SKM-1 (cell line): ENCODE measurements at regions not wholly inside any gene's neighbourhood (a gene's known extent, or its start where the extent isn't known, plus 50 kb on each side); places are given as distances from the start of the nearest gene placed in this dataset.

ENCODE experiments used
- DNase-seq: peaks from one replicate; lab custom pipeline; 2025; ENCODE audit not compliant: unreplicated experiment; lab: John Stamatoyannopoulos, UW

DNA sequence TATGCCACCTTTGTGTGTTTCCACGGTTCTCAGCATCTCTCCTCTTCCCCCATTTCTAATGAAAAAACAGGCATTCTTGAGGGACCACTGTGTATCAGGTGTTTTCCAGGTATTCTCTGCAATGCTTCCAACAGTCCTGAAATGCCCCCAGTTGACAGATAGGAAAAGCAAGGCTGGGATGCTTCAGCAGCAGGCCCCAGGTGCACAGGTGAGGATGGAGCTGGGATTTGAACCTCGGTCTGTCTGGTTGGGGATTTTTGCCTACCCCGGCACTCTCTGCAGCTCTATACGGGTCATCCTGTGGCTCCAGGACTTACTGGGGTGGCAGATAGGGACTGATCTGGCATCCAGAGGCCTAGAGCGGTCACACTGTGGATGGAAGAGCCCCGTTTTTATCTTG is 180.5 kb upstream of the GSE1 start:
- no peak for DNase-seq

DNA sequence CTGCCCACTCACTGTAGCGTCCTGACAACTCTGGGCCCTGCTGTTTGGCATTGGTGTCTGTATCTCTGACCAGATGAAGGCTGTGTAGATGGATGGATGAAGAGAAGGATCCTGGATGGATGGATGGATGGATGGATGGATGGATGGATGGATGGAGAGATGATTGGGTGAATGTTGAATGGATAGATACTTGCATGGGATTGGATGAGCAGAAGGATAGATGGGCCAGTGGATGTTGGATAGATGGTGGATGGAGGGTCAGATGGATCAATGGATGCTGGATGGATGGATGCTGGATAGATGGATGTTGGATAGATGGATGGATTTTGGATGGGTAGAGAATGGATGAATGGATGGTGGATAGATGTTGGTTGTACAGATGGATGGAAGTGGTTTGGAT is 179.6 kb upstream of the GSE1 start:
- no peak for DNase-seq

DNA sequence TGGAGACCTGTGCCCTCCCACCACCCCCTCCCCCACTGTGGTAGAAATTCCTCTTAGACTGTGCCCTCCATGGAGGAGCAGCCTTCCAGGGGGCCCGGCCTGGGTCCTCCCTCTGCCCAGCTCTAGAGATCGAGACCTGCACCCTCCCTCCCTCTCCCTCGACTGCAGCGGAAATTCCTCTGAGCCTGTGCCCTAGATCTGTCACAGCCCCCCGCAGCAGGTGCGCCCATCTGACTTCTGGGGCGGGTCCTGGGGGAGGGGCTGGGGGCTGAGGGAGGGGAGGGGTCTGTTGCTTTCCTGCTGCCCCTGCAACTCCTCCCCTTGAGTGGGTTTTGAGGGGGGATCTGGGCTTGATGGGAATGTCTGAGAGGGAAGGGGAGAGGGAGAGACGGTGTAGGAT is 177.8 kb upstream of the GSE1 start:
- DNase-seq = no peak

DNA sequence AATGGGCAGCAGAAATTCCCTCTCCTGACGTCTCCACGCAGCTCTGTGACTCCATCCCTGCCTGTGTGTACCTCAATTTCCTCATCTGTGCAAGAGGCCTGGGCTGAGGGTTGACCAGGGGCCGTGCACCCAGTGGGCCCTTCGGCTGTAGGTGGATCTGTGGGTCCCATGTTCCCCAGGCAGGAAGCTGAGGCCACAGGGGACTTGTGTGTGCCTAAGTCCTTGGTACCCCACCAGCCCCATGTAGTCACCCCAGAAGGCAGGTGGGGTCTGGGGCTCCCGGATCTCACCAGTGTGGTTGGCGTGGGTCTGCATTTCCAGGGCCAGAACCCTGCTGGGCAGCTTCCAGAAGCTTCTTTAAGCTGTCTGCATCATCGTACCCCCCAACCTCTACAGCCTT is 177.4 kb upstream of the GSE1 start:
- DNase-seq = no peak

DNA sequence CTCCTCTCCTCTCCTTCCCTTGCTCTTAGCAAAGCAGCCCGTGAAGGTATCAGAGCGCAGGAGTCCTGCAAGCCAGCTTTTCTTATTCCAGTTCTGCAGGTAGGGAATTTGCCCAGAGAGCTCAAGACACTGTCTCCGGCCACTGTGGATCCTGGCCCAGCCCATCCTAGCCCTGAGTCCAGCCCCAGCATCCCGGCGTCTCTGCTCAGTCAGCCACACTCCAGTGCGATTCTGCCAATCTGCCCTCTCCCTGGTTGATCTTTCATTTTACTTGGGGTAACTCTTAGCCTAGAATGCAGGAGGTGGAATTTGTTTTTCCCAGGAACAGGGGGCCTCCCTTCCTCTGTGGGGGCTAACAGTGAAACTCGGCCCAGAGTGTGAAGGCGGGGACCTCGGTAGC is 176.9 kb upstream of the GSE1 start:
- DNase-seq = no peak

DNA sequence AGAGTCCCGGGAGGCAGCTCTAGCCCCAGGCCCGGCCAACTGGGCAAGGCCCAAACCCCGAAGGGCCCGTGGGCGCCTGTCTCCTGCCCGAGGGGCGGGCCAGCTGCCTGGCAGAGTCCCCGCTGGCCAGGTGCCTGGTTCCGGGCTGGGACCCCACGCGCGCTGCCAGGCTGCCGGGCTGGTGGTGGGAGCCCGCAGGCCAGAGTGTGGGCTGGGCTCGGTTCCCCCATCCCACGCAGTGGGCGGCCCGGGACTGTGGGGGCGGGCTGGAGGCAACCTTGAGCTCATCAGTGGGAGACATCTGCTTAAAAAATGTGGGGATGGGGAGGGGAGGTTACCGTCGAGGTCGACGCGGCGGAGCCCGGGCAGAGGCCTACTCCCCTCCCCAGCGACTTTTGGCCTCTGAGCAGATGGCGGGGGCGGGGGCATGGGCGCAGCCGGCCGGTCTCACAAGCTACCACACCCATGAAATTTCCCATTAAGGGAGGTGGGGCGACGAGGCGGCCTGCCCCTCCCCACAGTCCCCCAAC is 176.4 kb upstream of the GSE1 start:
- no peak for DNase-seq

DNA sequence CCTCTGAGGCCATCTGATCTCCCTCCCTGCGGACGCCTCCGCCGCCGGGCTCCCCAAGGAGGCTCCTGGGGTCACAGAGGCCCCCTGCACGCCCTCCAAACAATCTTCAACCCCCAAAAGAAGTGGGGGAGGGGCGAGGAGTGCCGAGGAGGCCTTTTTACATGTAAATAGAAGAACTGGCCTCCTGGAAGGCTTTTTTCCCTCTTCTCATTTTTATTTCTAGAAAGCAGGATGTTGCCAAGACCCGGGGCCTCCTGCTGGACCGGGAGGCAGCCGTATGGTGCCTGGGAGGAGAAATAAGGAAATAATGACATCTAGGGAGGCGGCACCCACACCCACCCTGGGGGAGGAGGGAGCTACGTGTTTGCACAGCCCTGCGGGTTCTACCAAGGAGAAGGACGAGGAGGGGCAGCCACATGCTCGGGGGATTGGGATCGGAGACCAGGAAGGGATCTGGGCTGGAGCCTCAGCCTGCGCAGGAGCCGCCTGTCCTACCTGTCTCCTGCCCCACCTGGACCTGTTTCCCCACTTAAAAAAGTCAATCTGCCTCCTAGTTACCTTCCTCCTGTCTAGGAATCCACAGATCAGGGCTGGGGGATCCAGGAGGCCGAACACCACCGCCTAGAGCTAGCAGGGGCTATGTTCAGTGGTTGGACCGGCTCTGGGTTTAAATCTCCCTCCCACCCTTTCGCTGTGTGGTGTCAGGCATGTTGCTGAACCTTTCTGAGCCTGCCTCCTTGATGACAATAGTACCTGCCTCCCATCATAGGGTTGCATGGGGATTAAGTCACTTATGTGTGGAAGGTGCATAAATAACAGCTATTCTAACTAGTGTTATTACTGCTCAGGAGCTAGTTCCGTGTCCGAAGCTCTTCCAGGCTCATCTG is 175.7 kb upstream of the GSE1 start:
- no peak for DNase-seq

DNA sequence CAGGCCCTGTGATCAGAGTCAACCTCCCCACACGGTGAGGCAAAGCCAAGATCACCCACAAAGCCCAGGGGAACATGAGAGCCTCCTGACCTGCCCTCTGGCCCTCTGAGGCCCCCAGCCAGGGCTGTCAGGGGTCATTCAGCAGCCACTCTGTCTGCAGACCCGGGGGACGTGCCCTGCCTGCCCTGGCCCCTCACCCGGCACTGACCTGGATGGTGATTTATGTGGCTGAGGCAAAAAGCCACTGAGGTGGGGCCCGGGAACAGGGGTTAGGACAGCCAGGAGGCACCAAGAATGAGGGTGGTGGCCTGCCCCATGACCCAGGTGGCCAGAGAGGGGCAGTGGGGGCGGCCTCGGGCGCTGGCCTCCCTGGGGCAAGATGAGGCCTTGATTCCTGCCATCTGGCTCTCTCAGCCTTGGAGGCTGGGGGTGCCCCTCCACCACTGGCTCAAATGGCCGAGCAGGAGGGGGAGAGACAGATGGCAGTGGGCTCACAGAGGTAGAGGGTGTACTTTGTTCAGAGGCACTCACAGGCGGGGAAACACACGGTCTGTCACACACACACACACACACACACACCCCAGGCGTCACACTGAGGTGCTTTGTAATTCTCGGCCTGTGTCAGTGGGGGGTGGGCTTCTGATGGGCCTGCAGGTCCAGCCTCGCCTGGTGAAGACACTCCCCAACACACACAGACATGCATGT is 174.0 kb upstream of the GSE1 start:
- DNase-seq = no peak

DNA sequence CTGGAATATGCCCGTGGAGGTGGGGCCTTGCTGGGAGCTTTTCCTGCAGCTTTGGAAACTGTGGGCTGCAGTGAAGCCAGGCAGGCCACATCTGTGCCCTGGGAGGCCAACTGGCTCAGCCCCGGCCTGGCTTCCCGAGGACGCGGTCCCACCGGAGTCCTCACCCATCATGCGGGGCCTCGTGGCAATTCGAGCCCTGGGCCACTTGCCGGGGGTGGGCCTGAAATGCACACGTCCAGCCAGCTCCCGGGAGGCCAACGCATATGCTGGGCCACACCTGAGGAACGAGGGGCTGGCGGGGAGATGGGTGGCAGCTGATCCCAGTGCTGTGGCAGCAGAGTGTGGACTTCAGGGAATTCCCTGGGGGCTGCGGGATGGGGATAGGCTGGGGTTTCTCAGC is 172.4 kb upstream of the GSE1 start:
- no peak for DNase-seq

DNA sequence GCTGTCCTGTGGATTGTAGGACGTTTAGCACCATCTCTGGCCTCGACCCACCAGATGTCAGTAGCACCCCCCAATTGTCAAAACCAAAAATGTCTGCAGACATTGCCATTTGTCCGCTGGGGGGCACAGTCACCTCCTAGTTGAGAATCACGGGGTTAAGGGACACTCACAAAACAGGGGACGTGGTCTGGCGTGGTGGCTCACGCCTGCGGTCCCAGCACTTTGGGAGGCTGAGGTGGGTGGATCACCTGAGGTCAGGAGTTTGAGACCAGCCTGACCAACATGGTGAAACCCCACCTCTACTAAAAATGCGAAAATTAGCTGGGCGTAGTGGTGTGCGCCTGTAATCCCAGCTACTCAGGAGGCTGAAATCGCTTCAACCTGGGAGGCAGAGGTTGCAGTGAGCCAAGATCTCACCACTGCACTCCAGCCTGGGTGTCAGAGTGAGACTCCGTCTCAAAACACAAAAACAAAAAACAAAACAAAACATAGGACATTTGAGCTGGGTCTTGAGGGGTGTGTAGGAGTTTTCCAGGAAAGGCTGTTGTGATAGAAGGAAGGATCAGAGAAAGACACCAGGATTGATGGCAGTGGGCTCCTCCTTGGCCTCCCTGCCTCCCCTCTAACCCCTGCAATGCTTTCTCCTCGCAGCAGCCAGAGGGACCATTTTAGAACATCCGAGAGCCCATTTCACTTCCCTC is 171.8 kb upstream of the GSE1 start:
- peak; percentile 34 for DNase-seq

DNA sequence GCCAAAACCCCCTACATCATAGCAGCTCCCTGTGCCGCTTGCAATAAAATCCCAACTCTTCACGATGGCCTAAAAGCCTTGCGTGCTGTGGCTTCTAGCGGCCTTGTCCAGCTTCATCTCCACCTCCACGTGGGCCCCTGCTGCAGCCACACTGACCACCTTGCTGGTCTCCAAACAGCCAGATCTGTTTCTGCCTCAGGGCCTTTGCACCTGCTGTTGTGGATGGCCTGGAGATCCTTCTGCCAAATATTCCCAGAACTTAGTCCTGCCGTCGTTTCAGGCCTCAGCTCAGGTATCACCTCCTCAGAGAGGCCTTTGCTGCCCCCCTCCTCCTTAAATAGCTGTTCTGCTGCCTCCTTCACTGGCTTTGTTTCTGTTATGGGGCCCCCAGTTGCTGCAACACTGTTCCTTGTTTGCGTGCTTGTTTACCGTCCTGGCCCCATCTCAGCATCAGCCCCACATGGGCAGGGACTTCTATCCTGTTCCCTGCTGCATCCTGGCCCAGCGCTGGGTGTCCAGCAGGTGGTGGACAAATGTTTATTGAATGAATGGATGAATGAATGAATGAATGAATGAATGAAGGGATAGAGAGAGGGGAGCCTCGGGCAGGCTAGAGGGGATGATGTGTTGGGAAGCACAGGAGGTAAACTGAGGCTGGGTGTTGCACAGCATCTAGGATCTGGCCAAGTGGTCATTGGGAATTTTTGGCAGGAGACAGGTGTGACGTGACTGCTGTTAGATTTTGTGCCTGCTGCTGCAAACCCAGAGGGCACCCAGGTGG is 171.0 kb upstream of the GSE1 start:
- DNase-seq = no peak

DNA sequence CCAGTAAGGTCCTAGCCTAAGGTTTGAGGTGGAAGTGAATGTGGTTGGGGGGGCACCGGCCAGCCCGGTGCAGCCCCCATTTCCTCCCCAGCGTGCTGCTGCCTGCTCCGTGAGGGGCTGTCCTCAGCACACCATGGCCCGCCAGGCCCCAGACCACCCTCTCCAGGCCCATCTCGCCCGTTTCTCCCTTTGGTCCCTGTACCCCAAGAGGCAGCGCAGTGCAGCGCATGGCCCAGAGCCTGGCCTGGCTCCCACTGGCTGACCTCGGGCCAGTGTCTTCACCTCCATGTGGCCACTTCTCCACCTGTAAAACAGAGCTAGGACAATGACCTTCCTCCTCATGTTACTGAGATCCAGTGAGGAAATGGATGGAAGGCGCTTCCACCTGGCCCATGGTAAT is 170.0 kb upstream of the GSE1 start:
- no peak for DNase-seq

DNA sequence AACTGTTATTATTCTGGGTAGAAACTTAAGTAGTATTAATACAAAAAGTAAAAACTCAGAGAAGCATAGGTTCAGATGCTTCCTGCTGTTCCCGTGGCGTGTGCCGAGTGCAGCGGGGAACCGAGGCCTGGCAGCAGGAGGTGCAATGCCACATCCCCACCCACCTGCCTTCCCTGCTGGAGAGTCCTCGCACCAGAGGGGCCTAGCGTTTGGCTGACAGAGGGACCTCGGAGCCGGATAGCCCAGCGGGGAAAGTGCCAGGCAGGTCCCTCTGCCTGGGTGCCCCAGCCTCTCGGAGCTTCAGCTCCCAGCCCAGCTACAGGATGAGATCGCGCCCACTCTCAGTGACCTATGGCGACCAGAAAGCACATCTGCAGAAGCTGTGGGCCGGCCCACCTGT is 169.6 kb upstream of the GSE1 start:
- DNase-seq = no peak

DNA sequence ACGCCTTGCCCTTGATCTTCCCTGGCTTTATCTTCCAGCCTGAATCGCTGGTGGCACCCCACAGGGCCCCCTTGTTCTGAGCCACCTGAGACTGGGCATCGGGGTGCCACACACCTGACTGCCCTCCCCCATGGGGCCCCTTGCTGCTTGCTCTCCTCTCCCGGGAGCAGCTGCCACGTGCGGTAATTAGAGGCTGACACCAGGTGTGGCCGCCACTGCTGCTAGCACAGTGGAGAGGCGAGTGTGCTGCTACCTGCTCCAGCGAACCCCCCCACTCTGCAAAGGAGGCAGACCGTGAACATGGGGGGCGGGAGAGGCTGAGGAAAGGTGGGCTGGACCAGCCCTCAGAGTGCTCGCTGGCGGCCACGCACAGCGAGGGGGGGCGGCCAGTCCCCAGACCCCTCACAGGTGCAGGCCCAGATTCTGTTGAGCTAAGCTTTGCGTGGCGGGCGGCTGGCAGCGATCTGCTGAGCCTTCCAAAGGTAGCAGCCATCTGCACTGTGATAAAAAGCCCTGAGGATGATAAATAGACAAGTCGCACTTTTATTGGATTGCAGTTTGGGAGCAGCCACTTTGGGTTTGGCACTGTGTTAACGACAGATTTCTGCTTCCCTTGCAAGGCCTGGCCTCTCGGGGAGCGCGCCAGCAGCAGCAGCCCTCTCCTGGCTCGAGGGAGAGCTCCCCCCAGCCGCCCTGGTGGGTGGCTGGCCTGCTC is 167.9 kb upstream of the GSE1 start:
- DNase-seq = no peak

DNA sequence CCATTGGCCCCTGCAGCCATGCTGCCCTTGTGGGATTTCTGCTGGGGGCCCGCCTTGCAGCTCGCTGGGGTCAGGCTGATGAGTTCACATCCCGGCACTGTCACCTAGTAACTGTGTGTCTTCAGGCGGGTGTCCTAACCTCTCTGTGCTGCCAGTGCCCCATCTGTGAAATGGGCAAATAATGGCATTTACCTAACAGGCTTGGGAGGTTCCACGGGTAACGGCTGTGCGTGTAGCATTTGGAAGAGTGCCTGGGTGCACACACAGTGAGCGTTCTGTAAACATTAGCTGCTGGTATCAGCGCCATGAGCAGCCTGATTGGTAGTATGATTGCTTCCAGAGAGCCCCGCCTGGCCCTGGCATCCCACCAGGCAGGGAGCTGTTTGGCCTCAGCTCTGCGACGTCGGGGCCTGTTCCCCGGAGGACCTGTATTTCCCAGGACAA is 167.3 kb upstream of the GSE1 start:
- no peak for DNase-seq

DNA sequence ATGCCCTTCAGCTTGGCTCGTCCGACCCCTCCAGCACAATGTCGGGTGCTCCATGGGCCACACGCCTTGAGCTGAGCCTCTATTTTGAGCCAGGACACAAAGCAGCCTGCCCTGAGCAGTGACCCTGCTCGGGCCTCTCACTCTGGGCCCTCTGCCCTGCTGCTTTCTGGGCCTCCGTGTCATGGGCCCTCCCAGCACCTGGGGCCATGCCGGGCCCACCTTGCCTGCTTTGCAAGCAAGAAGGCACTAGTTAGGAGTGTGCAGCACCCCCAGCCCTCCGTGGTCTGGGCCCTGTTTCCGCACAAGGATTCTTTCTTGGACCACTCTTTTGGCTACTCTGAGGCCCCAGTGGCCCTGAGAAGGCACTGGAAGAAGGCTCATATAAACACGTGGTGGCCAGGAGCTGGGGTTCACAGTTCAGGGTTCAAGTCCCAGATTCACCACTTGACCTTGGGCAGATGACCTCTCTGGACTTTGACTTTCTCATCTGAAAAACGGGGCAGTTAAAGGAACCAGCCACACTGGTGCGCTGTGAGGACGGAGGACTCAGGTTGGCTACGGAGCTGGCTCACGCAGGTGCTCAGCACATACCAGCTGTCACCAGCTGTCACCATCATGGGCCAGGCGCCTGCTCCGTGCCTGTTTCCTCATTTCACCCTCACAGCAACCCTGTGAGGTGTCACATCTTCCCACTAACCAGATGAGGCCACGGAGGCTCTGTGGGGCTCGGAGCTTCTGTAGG is 166.0 kb upstream of the GSE1 start:
- no peak for DNase-seq

DNA sequence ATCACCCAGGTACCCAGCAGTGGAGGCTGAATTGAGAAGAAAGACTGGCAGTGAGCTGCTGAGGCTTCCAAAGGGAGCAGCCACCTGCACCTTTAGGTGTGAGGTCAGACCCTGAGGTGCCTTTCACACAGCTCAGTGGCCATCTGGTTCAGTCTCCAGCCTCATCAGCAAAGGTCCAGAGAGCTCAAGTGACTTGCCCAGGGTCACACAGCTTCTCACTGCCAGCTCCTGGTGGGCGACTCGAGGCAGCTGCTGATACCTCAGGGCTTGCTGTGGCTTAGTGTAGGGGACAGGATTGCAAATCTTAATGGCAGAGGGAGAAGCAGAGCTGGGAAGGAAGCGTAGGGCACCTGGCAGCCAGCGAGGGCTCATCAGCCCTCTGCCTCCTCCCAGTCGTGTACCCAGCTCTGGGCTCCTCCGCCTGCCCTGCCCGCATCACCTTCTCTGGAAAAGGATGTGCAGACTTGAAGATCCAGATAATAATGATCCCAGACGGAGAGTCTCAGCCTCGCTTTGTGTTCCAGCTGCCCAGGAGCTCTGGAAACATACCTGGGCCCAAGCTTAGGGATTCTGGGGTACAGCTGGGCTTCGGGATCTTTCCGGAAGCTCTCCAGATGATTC is 165.3 kb upstream of the GSE1 start:
- no peak for DNase-seq

DNA sequence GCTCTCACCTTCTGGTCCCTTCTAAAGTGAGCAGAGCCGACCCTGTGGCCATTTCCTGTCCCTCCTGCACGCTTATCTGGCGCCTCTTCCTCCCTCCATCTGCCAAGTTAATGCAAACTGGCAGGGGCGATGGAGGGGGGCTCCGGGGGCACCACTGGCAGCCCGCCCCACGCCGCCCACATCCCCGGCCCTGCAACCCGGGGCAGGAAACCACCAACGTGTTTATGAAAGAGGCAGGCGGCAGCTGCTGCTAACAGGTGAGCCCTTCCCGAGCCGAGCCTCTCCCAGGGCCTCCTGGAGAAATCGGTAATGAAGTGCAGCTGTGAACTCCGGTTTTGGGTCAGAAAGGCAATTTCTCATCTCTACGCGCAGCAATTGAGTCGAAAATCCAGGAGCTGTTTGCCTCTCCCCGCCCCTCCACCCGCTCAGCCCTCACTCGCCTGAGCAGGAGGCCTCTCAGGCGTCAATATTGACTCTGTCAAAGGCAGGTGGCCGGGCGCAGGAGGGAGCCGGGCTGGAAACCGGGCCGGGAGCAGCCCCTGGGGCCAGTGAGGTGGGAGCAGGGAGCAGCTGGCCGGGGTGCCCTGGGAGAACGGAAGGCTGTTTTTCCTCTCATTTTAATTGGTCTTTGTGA is 164.4 kb upstream of the GSE1 start:
- no peak for DNase-seq
